Activated CD4-positive, CD25-positive, alpha-beta regulatory T cell treated with anti-CD3 and anti-CD28 coated beads, Interleukin-2, amount 50 U/mL, for 24 hours (primary cell): ENCODE measurements at regions not wholly inside any gene's neighbourhood (a gene's known extent, or its start where the extent isn't known, plus 50 kb on each side); places are given as distances from the start of the nearest gene placed in this dataset.
"Not testable (repeated sequence)": the region's sequence is repeated elsewhere in the genome, so short reads cannot be mapped to it uniquely, and the experiment has no call there.

Experiments
- ATAC-seq, 2 donors: fragments of 150-1000 bp; cut with Tn5 transposase; one replicate each; pipeline ENCODE4 v1.10.0; 2021; ENCODE audit warnings: mild to moderate bottlenecking in 1 of 2, moderate library complexity in 1 of 2

DNA sequence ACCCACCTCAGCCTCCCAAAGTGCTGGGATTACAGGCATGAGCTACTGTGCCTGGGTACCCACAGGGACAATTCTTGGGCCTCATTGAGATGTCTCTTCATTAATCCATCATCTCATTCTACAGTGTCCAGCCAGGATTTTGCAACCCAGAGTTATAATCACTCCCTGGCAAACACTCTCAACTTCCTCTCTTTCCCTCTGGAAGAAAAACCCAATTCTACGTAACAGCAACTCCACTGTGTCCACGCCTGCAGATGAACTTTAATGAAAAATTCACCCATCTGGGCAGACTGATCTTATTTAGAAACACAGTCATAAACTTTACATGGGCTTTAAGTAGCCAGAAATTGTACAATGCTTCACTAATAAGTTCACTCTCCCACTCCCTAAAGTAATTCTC, 90.1 kb upstream of the ABCC4 start:
- ATAC-seq = no peak

DNA sequence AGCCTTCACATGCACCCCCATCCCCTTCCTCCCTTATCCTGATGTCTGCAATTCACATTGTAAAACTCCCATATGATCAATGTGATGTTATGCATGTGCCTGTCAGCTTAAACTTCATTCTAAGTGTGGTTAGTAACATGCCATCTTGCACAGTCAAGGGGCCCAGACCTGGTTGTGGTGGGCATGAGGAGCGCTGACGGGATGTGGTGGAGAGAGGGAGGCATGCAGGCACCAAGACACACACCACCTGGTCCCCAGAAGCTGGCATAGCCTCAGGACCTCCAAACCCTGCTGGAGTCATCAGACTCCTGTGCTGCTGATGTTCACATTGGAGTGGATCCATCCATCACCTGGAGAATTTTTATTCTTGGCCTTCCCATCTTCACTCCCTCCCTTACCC, 90.5 kb upstream of the ABCC4 start:
- ATAC-seq = no peak

DNA sequence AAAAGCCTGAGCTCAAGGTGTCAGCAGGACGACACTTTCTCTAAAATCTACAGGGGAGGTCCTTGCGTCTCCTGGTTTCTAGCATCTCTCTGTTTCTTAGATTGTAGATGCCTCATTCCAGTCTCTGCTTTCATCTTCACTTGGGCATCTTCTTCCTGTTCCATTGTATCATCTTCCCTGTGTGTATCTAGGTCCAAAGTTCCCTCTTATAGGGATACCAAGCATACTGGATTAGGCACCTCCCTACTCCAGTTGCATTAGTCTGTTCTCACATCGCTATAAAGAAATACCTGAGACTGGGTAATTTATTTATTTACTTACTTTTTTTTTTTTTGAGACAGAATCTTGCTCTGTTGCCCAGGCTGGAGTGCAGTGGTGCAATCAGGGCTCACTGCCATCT, 91.3 kb upstream of the ABCC4 start:
- ATAC-seq = no peak

DNA sequence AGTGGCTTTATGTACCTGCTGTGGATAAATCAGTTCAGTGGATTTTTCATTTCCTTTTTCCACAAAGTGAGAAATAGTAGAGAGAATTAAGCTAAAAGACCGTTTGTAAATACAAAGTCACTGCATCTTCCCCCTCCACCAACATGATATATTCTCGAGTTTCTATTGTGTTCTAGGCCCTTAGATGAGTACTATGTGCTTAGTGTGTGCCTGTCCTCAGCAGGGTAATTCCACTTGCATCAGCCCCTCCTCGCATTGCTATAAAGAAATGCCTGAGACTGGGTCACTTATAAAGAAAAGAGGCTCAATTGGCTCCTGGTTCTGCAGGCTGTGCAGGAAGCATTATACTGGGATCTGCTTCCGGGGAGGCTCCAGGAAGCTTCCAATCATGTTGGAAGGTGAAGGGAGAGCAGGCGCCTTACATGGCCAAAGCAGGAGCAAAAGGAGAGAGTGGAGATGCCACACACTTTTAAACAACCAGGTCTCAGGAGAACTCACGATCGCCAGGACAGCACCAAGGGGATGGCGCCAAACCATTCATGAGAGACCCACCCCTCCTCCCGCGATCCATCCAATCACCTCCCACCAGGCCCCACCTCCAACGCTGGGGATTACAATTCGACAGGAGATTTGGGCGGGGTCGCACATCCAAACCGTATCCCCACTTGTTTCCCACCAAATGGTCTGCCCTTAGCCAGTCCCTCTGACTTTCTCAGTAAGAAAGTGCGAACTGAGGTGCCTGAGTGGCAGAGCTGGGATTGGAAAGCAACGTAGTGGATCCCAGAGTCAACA, 102.3 kb upstream of the ABCC4 start:
- peak; percentile 4 to 19 for ATAC-seq

DNA sequence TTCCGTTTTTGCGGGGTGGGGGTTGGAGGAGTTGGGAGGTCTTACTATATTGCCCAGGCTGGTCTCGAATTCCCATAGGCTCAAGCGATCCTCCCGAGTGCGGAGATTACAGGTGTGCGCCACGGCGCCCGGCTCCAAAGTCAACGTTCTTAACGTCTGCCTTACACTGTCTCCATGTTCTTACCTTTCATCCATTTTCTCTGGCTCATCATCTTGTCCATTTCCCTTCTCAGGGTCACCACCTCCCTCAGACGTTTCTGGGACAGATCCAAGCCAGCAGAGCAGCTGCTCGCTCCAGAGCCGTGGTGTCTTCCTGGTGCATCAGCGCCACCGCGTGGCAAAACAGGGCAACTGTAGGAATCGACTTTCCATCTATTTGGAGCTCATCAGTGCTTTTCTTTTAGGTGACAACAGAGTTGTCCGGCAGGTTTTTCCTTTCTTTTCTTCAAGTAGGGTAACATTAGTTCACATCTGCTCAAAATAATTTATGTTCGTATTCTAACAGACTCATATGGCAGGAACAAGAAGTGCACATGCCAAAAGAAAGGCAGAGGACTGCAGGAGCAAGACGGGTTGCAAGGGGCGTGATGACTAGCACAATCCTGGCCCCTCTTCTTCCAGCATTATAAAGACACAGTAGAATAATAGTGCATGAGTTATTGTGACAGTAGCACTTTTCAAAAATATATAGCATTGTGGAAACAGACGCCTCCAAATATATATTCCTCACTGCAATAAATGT, 103.1 kb upstream of the ABCC4 start:
- peak; percentile 79 to 85 for ATAC-seq

DNA sequence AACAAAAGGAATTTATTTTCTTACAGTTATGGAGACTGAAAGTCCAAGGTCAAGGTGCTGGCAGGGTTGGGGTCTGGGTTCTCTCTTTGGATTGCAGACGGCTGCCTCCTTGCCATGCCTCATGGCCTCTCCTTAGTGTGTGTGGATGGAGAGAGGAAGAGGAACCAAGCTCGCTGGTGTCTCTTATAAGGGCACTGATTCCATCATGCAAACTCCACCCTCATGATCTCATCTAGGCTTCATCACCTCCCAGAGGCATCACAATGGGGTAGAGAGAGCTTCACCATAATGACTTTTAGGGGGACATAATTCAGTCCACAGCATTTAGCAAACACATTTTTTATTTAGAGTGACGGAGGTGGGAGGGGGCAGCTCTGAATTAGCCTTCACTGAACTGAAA, 104.9 kb upstream of the ABCC4 start:
- ATAC-seq = no peak

DNA sequence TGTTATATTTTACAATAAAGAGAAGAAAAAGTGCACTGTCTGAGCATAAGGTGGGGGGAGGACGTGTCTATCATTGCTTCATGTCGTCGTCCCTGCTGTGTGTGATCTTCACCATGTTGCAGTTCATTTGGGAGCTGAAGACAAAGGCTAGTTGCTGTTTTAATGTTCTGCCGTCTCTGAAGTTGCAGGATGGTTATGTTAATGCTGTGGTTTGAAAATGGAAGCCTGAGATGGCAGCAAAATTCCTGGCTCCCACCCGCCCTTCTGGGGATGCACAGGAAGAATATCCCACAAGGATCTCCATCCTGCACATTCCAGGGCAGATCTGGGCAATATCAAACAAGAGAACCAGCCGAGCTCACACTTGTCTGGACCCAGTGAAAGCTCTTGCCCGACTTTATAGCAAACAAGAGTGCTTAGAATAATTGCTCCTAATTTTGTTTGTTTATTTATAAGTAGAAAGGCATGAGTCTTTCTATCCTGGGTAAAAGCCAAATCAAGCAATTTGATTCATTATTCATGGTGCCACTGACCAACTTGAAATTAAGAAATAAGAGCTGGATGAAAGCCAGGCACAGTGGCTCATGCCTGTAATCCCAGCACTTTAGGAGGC, 110.3 kb upstream of the ABCC4 start:
- ATAC-seq = no peak

DNA sequence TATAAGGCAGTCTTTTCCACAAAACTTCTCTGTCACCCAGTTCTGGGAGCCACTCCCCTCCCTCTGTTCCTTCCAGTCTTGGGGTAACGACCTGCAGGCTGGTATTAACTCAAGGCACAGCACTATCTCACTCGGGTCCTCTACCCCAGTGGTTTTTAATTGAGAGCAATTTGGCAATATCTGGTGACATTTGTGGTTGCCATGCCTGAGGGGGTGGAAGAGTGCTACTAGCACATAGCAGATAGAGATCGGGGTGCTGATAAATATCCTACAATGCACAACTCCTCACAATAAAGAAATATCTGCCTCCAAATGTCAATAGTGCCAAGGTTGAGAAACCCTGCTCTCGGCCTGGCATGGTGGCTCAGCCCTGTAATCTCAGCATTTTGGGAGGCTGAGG, 117.7 kb upstream of the ABCC4 start:
- no peak for ATAC-seq

DNA sequence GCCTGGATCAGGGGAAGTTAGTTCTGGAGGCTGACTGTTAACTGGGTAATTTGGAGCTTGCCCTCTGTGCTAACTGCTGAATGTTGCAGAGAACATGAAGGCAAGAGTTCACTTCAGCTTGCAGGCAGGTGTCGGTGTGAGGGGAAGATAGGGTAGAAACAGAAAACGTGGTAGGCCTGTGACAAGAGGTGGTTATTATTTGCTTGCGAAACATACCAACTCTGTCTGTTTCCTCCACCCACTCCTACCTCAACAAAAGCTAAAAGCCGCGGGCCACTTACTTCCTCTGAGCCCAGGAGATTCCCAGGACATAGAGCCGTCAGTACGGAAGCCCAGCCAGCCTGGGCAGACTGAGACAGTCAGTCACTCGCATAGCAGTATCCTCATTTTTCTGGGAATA, 119.2 kb upstream of the ABCC4 start:
- no peak for ATAC-seq

DNA sequence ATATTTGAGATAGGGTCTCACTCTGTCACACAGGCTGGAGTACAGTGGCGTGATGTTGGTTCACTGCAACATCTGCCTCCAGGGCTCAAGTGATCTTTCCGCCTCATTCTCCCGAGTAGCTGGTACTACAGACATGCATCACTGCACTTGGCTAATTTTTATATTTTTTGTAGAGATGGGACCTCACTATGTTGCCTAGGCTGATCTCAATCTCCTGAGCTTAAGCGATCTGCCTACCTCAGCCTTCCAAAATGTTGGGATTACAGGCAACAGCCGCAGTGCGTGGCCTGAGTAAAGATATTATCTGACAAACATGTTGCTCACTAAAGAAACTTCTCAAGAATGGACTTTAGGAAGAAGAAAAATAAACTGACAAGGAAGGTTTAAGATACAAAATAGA, 125.4 kb upstream of the ABCC4 start:
- no peak for ATAC-seq

DNA sequence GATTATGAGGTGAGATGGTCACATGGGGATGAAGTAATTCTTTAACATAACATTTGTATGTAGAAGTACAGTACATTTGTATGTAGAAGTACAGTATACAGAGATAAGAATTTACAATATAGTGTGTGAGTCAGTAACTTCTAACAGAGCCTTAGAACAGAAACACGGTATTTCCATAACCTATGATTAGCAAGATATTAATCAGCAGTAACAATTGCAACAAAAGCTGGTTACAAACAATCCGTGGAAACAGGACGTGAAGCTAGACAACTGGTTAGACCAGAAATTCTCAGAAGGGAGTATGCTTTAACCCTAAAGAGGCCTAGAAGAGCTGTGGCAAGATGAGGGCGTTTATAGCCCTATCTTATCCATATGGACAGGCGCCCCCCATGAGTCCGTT, 122.0 kb upstream of the CLDN10 start:
- ATAC-seq = not testable (repeated sequence)

DNA sequence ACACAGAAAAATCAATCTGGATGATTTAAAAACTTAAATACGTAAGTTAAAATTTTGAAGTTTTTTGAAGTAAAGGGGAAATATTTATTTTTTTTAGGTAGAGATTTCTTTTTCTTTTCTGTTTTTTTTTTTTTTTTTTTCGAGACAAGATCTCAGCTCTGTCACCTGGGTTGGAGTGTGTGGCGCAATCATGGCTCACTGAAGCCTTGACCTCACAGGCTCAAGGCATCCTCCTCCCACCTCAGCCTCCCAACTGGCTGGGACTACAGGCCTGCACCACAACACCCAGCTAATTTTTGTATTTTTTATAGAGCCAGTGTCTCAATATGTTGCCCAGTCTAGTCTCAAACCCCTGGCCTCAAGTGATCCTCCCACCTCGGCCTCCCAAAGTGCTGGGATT, 120.4 kb upstream of the CLDN10 start:
- ATAC-seq = no peak

DNA sequence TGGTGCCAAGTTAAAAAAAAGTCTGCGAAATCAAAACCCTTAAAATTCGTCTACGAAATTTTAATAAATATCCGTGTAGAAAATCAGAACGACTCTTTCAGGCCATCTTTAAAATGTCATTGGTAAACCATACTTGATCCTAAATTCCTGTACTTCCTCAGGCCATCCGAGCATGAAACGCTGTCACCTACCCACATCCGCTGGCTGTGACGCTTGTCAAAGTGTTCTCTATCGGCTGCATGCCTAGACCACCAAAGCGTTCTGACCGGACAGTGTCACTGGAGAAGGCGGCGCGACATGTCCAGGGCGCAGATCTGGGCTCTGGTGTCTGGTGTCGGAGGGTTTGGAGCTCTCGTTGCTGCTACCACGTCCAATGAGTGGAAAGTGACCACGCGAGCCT, 119.0 kb upstream of the CLDN10 start:
- no peak for ATAC-seq

DNA sequence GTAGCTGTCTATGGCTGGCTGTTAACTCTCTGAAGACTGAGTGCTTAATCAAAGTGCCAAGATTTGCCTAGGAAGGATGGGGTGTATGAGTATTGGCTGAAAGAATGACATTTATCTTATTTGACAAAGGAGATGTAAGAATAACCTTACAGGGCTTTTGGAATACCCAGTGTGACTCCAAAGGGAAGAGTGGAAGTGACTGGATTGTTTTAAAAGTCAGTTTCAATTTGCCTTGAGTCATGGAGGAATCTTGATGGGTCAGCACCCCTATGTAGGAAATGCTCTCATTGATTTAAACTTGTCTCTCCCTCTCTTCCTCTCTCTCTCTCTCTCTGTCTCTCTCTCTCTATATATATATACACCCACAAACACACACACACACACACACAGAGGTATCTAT, 118.4 kb upstream of the CLDN10 start:
- no peak for ATAC-seq

DNA sequence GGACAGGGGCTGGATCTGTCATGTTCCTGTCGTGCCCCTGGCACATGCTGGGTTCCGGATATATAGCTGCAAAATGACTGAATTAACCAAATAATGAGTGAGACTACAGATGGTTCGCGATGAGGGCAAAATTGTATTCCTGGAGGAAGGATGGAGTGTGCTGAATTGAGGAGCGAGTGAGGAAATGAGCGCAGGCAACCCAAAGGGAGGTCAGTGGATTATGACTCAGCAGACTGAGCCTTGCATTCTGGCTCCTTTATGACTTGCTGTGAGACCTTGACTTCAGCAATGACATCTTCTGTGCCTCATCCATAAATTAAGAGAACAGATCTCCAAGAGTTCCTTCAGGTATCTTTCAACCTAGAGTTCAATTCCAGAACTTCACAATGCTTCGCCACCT, 115.0 kb upstream of the CLDN10 start:
- no peak for ATAC-seq

DNA sequence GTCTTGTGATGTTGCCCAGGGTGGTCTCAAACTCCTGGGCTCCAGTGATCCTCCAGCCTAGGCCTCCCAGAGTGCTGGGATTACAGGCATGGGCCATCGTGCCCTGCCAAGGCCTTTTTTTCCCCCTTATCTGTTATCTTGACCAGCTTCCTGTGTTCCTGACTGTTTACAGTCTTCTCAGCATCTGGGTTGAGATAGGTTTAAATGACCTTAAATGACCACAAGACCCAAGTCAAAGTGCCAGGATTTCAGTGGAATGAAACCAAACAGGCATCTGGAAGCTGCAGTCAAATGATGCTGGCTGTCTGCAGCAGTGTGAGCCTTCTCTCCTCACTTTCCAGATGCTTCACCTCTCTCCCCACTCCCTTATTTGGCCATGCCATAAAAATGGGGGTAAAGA, 114.2 kb upstream of the CLDN10 start:
- ATAC-seq = no peak

DNA sequence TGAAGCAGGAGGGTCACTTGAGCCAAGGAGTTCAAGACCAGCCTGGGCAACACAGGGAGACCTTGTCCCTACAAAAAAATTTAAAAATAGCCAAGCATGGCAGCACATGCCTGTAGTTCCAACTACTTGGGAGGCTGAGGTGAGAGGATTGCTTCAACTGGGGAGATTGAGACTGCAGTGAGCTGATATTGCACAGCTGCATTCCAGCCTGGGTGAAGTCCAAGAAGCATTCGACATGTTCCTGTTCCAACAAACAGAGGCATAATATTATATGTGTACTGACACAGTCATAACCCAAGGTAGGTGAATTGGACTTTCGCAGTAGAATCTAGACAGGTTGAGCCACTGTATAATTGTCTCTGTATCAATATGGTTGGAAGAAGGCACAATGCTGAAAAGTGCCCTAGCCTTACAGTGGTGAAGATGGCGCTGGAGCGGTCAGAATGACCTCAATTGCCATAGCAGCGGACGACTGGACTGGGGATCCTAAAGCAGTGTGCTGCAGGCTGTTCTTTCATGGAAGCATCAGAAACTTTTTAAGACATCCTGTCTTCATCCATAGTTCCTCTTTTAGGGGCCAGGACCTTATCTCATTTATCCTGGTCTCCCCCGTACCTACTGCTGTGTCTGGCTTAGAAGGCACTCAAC, 112.0 kb upstream of the CLDN10 start:
- ATAC-seq = peak in 1 of 2 donors; percentile 7

DNA sequence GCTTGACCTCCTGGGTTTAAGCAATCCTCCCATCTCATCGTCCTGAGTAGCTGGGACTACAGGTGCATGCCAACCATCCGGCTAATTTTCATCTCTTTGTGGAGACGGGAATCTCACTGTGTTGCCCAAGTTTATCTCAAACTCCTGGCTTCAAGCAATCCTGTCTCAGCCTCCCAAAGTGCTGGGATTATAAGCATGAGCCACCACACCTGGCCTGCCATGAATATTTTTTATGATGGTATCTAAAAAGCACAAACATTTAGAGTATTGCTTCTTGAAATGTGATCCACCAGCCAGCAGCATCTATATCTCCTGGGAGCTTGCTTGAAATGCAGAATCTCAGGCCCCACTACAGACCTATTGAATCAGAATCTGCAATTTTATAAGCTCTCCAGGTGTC, 111.2 kb upstream of the CLDN10 start:
- no peak for ATAC-seq

DNA sequence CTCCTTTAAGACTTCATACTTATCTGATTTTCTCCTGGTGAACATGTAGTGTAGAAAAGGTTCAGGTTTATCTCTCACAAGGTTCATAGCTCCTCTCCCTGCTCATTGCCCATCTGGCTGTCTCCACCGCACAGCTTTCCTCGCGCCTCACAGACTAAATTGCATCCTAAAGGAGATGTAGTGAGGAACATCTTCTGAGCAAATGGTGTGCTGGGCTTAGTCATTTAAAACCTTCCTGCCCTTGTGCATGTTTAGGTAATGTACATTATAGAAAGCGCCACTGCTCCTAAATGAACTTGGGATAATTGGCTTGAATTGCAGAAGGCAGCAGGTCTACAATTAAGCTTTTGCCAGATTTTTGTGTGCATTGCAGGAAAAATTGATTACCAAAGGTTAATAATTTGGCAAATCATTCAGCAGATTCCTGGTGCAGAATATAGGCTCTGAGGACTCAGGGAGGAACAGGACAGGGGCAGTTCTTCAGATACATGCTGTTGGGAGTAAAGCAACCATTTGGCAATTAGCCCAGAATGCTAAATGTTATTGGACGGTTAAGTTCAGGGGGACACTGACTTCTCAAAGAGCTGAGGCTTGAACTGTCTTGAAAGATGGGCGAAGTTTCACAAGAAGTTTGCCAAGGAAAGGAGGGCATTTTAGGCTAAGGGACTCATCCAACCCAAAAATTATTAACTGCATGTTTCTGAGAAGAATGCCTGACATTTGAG, 108.4 kb upstream of the CLDN10 start:
- no peak for ATAC-seq

DNA sequence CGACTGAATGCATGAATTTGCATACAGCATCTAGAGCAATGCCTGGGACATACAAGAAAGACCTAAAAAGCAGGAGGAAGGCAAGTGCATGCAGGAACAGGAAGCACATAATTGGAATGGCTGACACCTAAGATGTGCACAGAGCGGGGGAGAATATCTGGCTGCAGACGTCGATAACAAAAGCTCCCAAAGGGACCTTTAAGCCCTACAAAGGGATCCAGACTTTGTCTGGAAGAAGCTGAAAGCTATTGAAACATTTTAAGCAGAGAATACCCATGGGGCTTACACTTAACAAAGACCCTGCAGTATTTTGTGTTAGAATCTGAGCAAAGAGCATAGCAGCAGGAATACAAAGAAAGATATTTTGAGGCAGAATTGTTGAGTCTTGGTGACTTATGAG, 107.4 kb upstream of the CLDN10 start:
- ATAC-seq = no peak

DNA sequence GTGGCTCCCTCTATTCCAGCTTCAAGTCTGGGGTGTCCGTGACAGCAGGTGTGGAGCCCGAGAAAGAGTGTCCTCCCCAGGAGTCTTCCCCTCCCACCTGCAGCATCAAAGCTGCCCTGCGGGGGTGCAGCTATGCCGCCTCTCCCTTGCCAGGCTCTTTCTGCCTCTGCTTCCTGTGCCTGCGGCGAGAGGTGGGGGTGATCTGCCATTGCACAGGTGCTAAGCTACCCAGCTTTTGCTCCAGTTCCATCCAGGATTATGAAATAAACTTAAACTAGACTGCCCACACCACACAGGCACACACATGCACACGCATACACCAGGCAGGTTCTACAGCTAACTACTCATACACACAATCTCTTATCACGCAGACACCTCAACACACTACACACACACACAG, 104.7 kb upstream of the CLDN10 start:
- ATAC-seq = no peak

DNA sequence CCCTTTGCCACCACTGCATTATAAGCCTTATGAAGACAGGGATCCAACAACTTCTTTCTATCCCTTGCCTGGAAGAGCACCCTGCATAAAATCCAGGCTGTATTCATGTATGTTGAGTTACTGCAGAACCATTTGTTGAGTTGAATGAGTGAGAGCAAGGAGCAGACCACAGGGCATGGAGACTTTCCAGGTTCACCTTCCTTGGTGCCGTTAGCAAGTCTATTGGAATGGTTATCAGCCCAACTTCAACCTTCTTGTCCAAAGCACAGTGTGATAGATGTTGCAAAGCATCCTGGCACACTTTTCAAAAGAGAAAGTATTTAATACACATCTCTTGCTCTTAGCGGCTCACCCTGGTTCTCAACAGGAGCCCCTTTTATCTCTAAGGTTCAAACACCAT, 100.9 kb upstream of the CLDN10 start:
- ATAC-seq = no peak

DNA sequence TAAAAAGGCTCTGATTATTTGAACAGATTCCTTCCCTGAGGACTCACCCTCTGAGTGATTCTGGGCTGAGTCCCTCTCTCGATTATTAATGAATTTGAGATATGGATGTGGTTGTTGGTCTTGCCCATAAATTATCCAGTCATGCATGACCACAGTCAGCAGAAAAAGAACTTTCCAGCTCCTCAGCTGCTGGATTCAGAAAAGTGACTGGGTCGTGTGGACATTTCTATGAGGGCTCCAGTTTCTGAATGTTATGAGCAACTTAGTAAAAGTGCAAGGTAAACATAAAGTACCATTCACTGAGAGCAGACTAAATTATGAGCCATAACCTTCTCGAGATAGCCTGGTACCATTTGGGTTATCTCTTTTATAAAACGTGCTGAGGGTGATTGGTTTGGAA, 100.1 kb upstream of the CLDN10 start:
- no peak for ATAC-seq
